ENCODE measurements at regions not wholly inside any gene's neighbourhood (a gene's known extent, or its start where the extent isn't known, plus 50 kb on each side); places are given as distances from the start of the nearest gene placed in this dataset.

DNA sequence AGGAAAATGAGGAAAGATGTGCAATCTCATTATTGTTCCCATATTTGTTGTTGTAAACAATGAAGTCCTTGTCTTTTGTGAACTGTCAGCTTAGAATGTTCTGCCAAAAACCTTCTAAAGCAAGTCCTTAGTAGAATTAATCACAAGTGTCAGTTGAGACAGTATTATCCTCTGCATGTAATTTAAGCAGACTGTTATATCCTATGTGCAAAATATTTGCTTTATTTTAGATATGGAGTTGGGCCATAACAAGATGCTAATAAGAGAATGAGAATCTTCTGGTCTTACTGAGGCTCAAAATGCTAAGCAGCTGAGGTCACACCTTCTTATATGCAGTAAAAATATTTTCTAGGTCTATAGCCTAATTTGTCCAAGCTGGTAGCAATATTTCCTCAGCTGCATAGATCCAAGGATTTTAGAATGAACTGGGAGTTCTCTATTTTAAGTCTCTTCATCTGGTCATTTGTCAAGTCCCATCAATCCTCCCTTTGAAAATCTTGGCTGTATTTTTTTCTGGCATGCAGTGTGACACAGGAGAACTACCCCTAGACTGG lies 222.3 kb upstream of the NAV3 start:
- H3K27me3 ChIP-seq (ENCODE audit: insufficient read depth, low read length): no peaks in the 10 kb centered on the region
- CTCF ChIA-PET (ENCODE audit: partially characterized antibody): no interaction called here

DNA sequence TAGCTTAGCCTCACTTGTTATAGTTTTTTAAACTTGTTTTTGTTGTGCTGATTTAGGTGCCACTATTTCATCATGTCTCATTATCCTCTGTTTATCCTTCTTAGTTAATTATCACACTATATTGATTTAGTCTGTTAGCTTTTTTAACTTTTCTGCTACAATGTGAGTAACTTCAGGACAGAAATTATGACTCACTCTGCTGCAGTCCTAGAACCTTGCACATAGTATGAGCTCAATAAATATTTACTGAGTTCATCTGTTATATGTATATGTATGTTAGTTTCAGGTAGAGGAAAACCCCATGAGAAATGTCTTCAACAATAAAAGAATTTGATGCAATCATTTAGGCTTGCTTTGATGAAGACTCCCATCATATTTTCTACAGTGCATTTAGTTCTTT lies 224.3 kb upstream of the NAV3 start:
- Mint-ChIP-seq H3K27ac (no peak overlapping the region), H3K27me3 (no peaks in the 10 kb centered on the region), H3K4me3 (no peak overlapping the region), H3K4me1 (no peaks in the 10 kb centered on the region), H3K9me3 (peaks cover 0 to 7% (median 2%) of the 10 kb centered on the region in 8 donors), H3K36me3 (no peaks in the 10 kb centered on the region)
- DNase-seq: no peak
- no peaks in the 10 kb centered on the region for H3K27me3 ChIP-seq (ENCODE audit: insufficient read depth, low read length)
- CTCF ChIA-PET (ENCODE audit: partially characterized antibody): no interaction called here
- H3K36me3 ChIP-seq (ENCODE audit: insufficient read depth, low read length): no peaks in the 10 kb centered on the region
- no peaks in the 10 kb centered on the region for H3K4me1 ChIP-seq (ENCODE audit: insufficient read depth, low read length)
- no peak overlapping the region for H3K4me3 ChIP-seq (ENCODE audit: low read length in 2 of 2)
- no peak overlapping the region for H3K27ac ChIP-seq (ENCODE audit: low read depth, low read length)
- POLR2A ChIA-PET (ENCODE audit: partially characterized antibody): no interaction called here
- intact Hi-C loops (cut with micrococcal nuclease): no loop called here
- no peaks in the 10 kb centered on the region for H3K9me3 ChIP-seq (ENCODE audit: control insufficient read depth in 1 of 2, low read length in 2 of 2)

More for the DNA sequence above, 222.3 kb upstream of the NAV3 start:
- no peak overlapping the region for H3K27ac Mint-ChIP-seq
- H3K36me3 Mint-ChIP-seq: no peaks in the 10 kb centered on the region
- H3K9me3 Mint-ChIP-seq: peaks cover 0 to 12% (median 3%) of the 10 kb centered on the region in 8 donors
- Histone ChIP-seq H3K4me1 (ENCODE audit: insufficient read depth, low read length) (no peaks in the 10 kb centered on the region), H3K27ac (ENCODE audit: low read depth, low read length) (no peak overlapping the region), H3K9me3 (ENCODE audit: control insufficient read depth in 1 of 2, low read length in 2 of 2) (no peaks in the 10 kb centered on the region), H3K36me3 (ENCODE audit: insufficient read depth, low read length) (no peaks in the 10 kb centered on the region), H3K4me3 (ENCODE audit: low read length in 2 of 2) (no peak overlapping the region)
- no peaks in the 10 kb centered on the region for H3K4me1 Mint-ChIP-seq
- POLR2A ChIA-PET (ENCODE audit: partially characterized antibody): no interaction called here
- no peak for DNase-seq
- intact Hi-C loops (cut with micrococcal nuclease): no loop called here
- H3K27me3 Mint-ChIP-seq: no peaks in the 10 kb centered on the region
- H3K4me3 Mint-ChIP-seq: no peak overlapping the region

DNA sequence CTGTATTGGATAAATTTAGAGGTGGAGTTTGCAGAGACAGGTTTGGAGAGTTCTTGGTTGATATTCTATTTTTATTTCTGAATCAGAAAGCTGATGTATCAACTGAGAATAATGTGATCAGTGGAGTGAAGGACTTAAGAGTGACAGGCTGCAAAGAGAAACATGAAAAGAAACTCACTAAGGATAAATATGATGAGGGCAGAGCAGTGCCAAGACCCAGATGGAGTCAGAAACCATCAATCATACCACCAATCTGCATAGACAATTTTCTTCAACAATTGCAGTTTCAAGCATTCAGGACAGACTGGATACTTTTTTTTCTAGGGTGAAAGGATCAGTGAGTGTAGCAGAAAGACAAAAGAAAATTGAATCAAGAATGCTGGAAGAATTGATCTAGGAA lies 226.7 kb upstream of the NAV3 start:
- H3K4me3 Mint-ChIP-seq: no peak overlapping the region
- CTCF ChIA-PET (ENCODE audit: partially characterized antibody): no interaction called here
- intact Hi-C loops (cut with micrococcal nuclease): no loop called here

DNA sequence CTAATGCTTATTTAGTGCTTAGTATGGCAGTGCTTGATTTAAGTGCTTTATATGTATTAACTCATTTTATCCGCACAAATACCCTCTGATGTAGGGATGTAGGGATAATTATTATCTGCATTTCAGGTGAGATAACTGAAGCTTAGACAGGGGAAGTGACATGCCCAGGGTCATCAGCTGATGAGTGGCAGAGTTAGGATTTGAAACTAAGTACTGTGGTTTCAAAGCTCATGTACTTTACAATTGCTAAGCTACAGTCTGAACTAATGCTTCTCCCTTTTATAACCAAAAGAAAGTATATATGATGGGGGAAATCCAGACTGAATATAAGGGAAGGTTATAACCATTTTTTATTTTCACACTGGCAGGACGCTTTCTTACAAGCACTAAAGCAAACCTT lies 229.6 kb upstream of the NAV3 start:
- Histone ChIP-seq H3K36me3 (ENCODE audit: insufficient read depth, low read length) (no peaks in the 10 kb centered on the region), H3K9me3 (ENCODE audit: control insufficient read depth in 1 of 2, low read length in 2 of 2) (no peaks in the 10 kb centered on the region), H3K27me3 (ENCODE audit: insufficient read depth, low read length) (no peaks in the 10 kb centered on the region), H3K27ac (ENCODE audit: low read depth, low read length) (no peak overlapping the region), H3K4me1 (ENCODE audit: insufficient read depth, low read length) (no peaks in the 10 kb centered on the region), H3K4me3 (ENCODE audit: low read length in 2 of 2) (no peak overlapping the region)
- Mint-ChIP-seq H3K27me3 (no peaks in the 10 kb centered on the region), H3K4me3 (no peak overlapping the region), H3K4me1 (no peaks in the 10 kb centered on the region), H3K36me3 (no peaks in the 10 kb centered on the region), H3K9me3 (peaks cover 0 to 7% (median 3%) of the 10 kb centered on the region in 8 donors), H3K27ac (no peak overlapping the region)
- CTCF ChIA-PET (ENCODE audit: partially characterized antibody): no interaction called here
- intact Hi-C loops (cut with micrococcal nuclease): no loop called here
- POLR2A ChIA-PET (ENCODE audit: partially characterized antibody): no interaction called here
- DNase-seq: no peak

More for the DNA sequence above, 226.7 kb upstream of the NAV3 start:
- Mint-ChIP-seq H3K4me1 (no peaks in the 10 kb centered on the region), H3K9me3 (peaks cover 0 to 7% (median 3%) of the 10 kb centered on the region in 8 donors), H3K27ac (no peak overlapping the region), H3K27me3 (no peaks in the 10 kb centered on the region), H3K36me3 (no peaks in the 10 kb centered on the region)
- no peaks in the 10 kb centered on the region for H3K36me3 ChIP-seq (ENCODE audit: insufficient read depth, low read length)
- H3K4me1 ChIP-seq (ENCODE audit: insufficient read depth, low read length): no peaks in the 10 kb centered on the region
- no peaks in the 10 kb centered on the region for H3K27me3 ChIP-seq (ENCODE audit: insufficient read depth, low read length)
- POLR2A ChIA-PET (ENCODE audit: partially characterized antibody): no interaction called here
- DNase-seq: no peak
- H3K4me3 ChIP-seq (ENCODE audit: low read length in 2 of 2): no peak overlapping the region
- no peak overlapping the region for H3K27ac ChIP-seq (ENCODE audit: low read depth, low read length)
- no peaks in the 10 kb centered on the region for H3K9me3 ChIP-seq (ENCODE audit: control insufficient read depth in 1 of 2, low read length in 2 of 2)

DNA sequence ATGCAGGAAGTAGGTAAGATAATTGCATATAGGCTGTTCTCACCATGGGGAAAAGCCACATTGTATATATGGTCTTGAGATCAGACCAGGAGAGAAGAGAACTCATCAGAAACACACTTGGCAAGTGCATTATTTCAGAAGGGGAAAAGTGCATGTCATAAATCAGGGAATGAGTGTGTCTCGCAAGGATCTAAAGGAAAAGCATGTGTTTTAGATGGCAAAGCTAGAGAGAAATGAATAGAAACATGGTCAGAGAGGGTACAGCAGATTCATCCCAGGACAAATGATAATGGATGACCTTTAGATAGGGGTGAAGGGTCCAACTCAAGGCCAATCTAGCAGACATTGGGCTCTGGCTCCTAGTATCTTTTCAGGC lies 230.2 kb upstream of the NAV3 start:
- Histone ChIP-seq H3K4me3 (ENCODE audit: low read length in 2 of 2) (no peak overlapping the region), H3K27ac (ENCODE audit: low read depth, low read length) (no peak overlapping the region), H3K9me3 (ENCODE audit: control insufficient read depth in 1 of 2, low read length in 2 of 2) (no peaks in the 10 kb centered on the region), H3K36me3 (ENCODE audit: insufficient read depth, low read length) (no peaks in the 10 kb centered on the region), H3K27me3 (ENCODE audit: insufficient read depth, low read length) (no peaks in the 10 kb centered on the region), H3K4me1 (ENCODE audit: insufficient read depth, low read length) (no peaks in the 10 kb centered on the region)
- intact Hi-C loops (cut with micrococcal nuclease): no loop called here
- CTCF ChIA-PET (ENCODE audit: partially characterized antibody): no interaction called here
- Mint-ChIP-seq H3K36me3 (no peaks in the 10 kb centered on the region), H3K27ac (no peak overlapping the region), H3K9me3 (peaks cover 0 to 9% (median 1%) of the 10 kb centered on the region in 8 donors), H3K4me1 (no peaks in the 10 kb centered on the region), H3K27me3 (no peaks in the 10 kb centered on the region), H3K4me3 (no peak overlapping the region)
- POLR2A ChIA-PET (ENCODE audit: partially characterized antibody): no interaction called here
- no peak for DNase-seq

DNA sequence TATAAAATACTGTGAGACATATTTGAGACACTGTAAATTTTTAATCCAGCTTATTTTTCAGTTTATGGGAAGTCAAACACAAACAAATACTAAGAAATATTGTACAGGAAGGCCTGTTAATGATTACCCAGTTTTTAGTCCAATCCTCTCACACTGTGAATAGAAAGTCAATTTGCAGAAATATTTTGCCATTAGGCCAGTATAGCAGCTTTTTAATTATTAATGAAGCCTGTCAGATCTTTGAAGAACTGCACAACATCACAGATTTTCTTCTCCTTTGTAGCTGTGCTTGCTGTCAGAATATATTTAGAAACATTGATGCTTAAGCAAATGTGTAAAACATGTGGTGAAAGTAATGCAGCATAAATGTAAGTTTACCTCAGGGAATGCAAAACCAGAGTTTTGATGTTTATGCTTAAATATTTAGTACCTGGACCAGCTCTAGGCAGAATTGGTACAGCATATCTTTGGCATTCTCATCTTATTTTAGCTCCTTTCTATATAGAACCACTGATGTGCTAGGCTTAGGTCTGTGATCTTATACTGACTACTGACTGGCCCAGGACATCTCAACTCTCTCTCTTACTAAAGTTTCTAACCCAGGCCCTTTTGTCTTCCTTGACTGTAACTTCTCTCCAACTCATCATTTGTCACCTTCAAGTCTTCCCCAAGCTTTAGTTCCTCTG lies 230.8 kb upstream of the NAV3 start:
- H3K36me3 ChIP-seq (ENCODE audit: insufficient read depth, low read length): no peaks in the 10 kb centered on the region
- H3K4me3 ChIP-seq (ENCODE audit: low read length in 2 of 2): no peak overlapping the region
- Mint-ChIP-seq H3K27ac (no peak overlapping the region), H3K36me3 (no peaks in the 10 kb centered on the region), H3K4me3 (no peak overlapping the region), H3K4me1 (no peaks in the 10 kb centered on the region), H3K9me3 (peaks cover 0 to 9% (median 1%) of the 10 kb centered on the region in 8 donors), H3K27me3 (no peaks in the 10 kb centered on the region)
- ChIA-PET POLR2A (ENCODE audit: partially characterized antibody) (no interaction called here), CTCF (ENCODE audit: partially characterized antibody) (no interaction called here)
- no peaks in the 10 kb centered on the region for H3K27me3 ChIP-seq (ENCODE audit: insufficient read depth, low read length)
- H3K4me1 ChIP-seq (ENCODE audit: insufficient read depth, low read length): no peaks in the 10 kb centered on the region
- no peaks in the 10 kb centered on the region for H3K9me3 ChIP-seq (ENCODE audit: control insufficient read depth in 1 of 2, low read length in 2 of 2)
- DNase-seq: no peak
- intact Hi-C loops (cut with micrococcal nuclease): no loop called here
- no peak overlapping the region for H3K27ac ChIP-seq (ENCODE audit: low read depth, low read length)

DNA sequence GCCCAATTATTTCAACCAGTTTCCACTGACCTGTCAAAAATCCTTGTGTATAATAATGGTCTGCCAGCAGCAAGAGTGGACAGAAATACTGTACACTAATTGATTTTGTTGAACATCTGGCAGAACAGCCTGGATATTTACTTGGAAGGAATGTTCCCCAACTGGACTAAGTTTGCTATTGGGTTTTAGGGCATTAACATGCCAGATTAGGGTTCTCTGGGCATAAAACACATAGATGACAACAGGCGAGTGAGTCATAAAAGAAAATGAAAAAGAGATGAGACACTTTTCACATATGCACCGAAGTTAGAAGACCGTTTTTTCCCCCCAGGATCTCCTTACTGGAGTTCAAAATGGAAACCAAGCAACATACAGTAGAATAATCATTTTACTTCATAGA lies 236.3 kb upstream of the NAV3 start:
- H3K4me1 Mint-ChIP-seq: no peaks in the 10 kb centered on the region
- H3K27me3 ChIP-seq (ENCODE audit: insufficient read depth, low read length): no peaks in the 10 kb centered on the region
- H3K27ac ChIP-seq (ENCODE audit: low read depth, low read length): no peak overlapping the region
- H3K27ac Mint-ChIP-seq: no peak overlapping the region
- ChIA-PET CTCF (ENCODE audit: partially characterized antibody) (no interaction called here), POLR2A (ENCODE audit: partially characterized antibody) (no interaction called here)
- intact Hi-C loops (cut with micrococcal nuclease): no loop called here
- no peak overlapping the region for H3K4me3 ChIP-seq (ENCODE audit: low read length in 2 of 2)
- no peak overlapping the region for H3K4me3 Mint-ChIP-seq
- no peaks in the 10 kb centered on the region for H3K36me3 Mint-ChIP-seq
- no peaks in the 10 kb centered on the region for H3K36me3 ChIP-seq (ENCODE audit: insufficient read depth, low read length)
- H3K9me3 ChIP-seq (ENCODE audit: control insufficient read depth in 1 of 2, low read length in 2 of 2): no peaks in the 10 kb centered on the region
- H3K9me3 Mint-ChIP-seq: peaks cover 0 to 4% (median 2%) of the 10 kb centered on the region in 8 donors
- no peak for DNase-seq
- H3K4me1 ChIP-seq (ENCODE audit: insufficient read depth, low read length): no peaks in the 10 kb centered on the region
- no peaks in the 10 kb centered on the region for H3K27me3 Mint-ChIP-seq

DNA sequence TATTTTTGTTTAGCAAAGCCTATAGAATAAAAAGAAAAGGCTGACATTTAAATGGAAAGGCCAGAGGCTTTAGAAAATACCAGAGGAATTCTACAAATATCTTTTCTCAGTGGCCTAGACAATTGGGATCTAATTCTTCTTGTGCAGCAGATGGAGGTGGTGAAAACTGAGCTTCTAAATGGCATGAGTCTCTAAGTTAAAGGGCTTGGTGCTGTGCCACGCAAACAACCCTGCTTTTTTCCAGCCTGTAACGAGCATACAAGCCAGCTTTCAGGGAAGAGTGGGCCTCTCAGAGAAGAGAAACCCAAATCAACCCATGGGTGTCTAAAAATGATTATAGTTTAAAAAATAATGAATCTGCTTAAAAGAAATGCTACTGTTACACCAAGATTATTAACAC lies 237.9 kb upstream of the NAV3 start:
- Mint-ChIP-seq H3K36me3 (no peaks in the 10 kb centered on the region), H3K9me3 (peaks cover 0 to 4% (median under 1%) of the 10 kb centered on the region in 8 donors), H3K4me1 (no peaks in the 10 kb centered on the region), H3K4me3 (no peak overlapping the region), H3K27ac (no peak overlapping the region), H3K27me3 (no peaks in the 10 kb centered on the region)
- H3K4me3 ChIP-seq (ENCODE audit: low read length in 2 of 2): no peak overlapping the region
- no peaks in the 10 kb centered on the region for H3K27me3 ChIP-seq (ENCODE audit: insufficient read depth, low read length)
- no peak overlapping the region for H3K27ac ChIP-seq (ENCODE audit: low read depth, low read length)
- no peaks in the 10 kb centered on the region for H3K36me3 ChIP-seq (ENCODE audit: insufficient read depth, low read length)
- CTCF ChIA-PET (ENCODE audit: partially characterized antibody): no interaction called here
- DNase-seq: no peak
- H3K9me3 ChIP-seq (ENCODE audit: control insufficient read depth in 1 of 2, low read length in 2 of 2): no peaks in the 10 kb centered on the region
- intact Hi-C loops (cut with micrococcal nuclease): no loop called here
- POLR2A ChIA-PET (ENCODE audit: partially characterized antibody): no interaction called here
- no peaks in the 10 kb centered on the region for H3K4me1 ChIP-seq (ENCODE audit: insufficient read depth, low read length)
